ENCODE measurements at regions not wholly inside any gene's neighbourhood (a gene's known extent, or its start where the extent isn't known, plus 50 kb on each side); places are given as distances from the start of the nearest gene placed in this dataset.

GRCh38 chr13:64765636-64766035 is 2464.5 kb downstream of the PCDH9 start:
- intact Hi-C loops (cut with DNase I), result no loop called here
- no peaks in the 10 kb centered on the region for H3K4me1 ChIP-seq
- peaks cover 0 to 8% (median 0%) of the 10 kb centered on the region in 3 donors for H3K9me3 ChIP-seq
- no peak for TF ChIP-seq POLR2A (IDR thresholded peaks at IDR 0.05)
- TF ChIP-seq CTCF (IDR thresholded peaks at IDR 0.05), result no peak
- H3K4me3 ChIP-seq, result no peak overlapping the region
- DNase-seq, result no peak
- no peaks in the 10 kb centered on the region for H3K36me3 ChIP-seq
- no peak overlapping the region for H3K27ac ChIP-seq
- no peaks in the 10 kb centered on the region for H3K27me3 ChIP-seq

GRCh38 chr13:64758521-64759244 is 2471.5 kb downstream of the PCDH9 start:
- intact Hi-C loops (cut with DNase I), result no loop called here
- no peaks in the 10 kb centered on the region for H3K4me1 ChIP-seq
- TF ChIP-seq POLR2A (IDR thresholded peaks at IDR 0.05) (no peak), CTCF (IDR thresholded peaks at IDR 0.05) (no peak)
- H3K27me3 ChIP-seq, result no peaks in the 10 kb centered on the region
- H3K9me3 ChIP-seq, result peaks cover 0 to 8% (median 0%) of the 10 kb centered on the region in 3 donors
- WGBS, 2 donors, result 32 to 35% methylated on average over 1 of the region's 1 CpG
- no peaks in the 10 kb centered on the region for H3K36me3 ChIP-seq
- no peak for DNase-seq
- no peak overlapping the region for H3K4me3 ChIP-seq
- H3K27ac ChIP-seq, result no peak overlapping the region

GRCh38 chr13:64756621-64757020 is 2473.5 kb downstream of the PCDH9 start:
- Histone ChIP-seq H3K27me3 (no peaks in the 10 kb centered on the region), H3K36me3 (no peaks in the 10 kb centered on the region), H3K9me3 (no peaks in the 10 kb centered on the region), H3K4me1 (no peaks in the 10 kb centered on the region), H3K27ac (no peak overlapping the region), H3K4me3 (no peak overlapping the region)
- 38 to 42% methylated on average over 1 of the region's 1 CpG for WGBS, 2 donors
- TF ChIP-seq POLR2A (IDR thresholded peaks at IDR 0.05), result no peak
- no peak for TF ChIP-seq CTCF (IDR thresholded peaks at IDR 0.05)
- intact Hi-C loops (cut with DNase I), result no loop called here
- DNase-seq, result no peak

- Histone ChIP-seq H3K4me3 (no peak overlapping the region), H3K9me3 (no peaks in the 10 kb centered on the region), H3K27me3 (no peaks in the 10 kb centered on the region), H3K27ac (no peak overlapping the region), H3K36me3 (no peaks in the 10 kb centered on the region), H3K4me1 (no peaks in the 10 kb centered on the region)
- TF ChIP-seq POLR2A (IDR thresholded peaks at IDR 0.05) (no peak), CTCF (IDR thresholded peaks at IDR 0.05) (no peak)
- DNase-seq, result no peak
- intact Hi-C loops (cut with DNase I), result no loop called here
- 78 to 93% methylated on average over 3 of the region's 3 CpGs for WGBS, 2 donors
Observed at GRCh38 chr13:64755961-64756360, 2474.2 kb downstream of the PCDH9 start.

- H3K9me3 ChIP-seq, result no peaks in the 10 kb centered on the region
- DNase-seq, result no peak
Observed at GRCh38 chr13:64753233-64754000, 2476.7 kb downstream of the PCDH9 start.

More at GRCh38 chr13:64753233-64754000, 2476.7 kb downstream of the PCDH9 start:
- WGBS, 2 donors, result 55 to 65% methylated on average over 2 of the region's 2 CpGs
- Histone ChIP-seq H3K27me3 (no peaks in the 10 kb centered on the region), H3K4me3 (no peak overlapping the region), H3K36me3 (no peaks in the 10 kb centered on the region), H3K27ac (no peak overlapping the region), H3K4me1 (no peaks in the 10 kb centered on the region)
- no peak for TF ChIP-seq CTCF (IDR thresholded peaks at IDR 0.05)
- TF ChIP-seq POLR2A (IDR thresholded peaks at IDR 0.05), result no peak
- intact Hi-C loops (cut with DNase I), result no loop called here
